ENCODE measurements at regions not wholly inside any gene's neighbourhood (a gene's known extent, or its start where the extent isn't known, plus 50 kb on each side); places are given as distances from the start of the nearest gene placed in this dataset.

DNA sequence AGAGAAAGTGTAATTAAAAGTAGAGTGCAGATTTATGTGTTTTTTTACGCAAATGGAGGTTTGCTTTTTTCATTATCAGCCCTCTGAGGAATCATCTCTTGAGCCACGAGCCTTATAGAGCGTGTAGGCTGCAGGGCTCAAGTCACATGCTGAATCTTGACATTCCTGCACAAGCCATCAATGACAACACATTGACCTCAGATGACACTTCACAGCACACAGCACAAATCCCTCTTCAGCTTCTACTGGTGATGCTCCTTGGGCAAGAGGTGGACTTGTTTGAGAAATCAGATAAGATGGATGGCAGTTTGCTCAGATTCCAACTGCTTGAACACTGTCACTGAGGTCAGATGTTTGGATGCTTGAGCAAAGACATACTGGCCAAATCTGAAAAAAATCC, 250.6 kb downstream of the SNCA start:
- Histone ChIP-seq H3K27ac (no peak overlapping the region), H3K4me3 (no peak overlapping the region), H3K36me3 (no peaks in the 10 kb centered on the region), H3K27me3 (replicated peaks; ENCODE audit: insufficient read depth) (no peaks in the 10 kb centered on the region), H3K9me3 (no peaks in the 10 kb centered on the region), H3K4me1 (replicated peaks) (no peaks in the 10 kb centered on the region)
- intact Hi-C loops (cut with DNase I): no loop called here
- TF ChIP-seq POLR2A (IDR thresholded peaks at IDR 0.05) (no peak), POLR2AphosphoS5 (IDR thresholded peaks at IDR 0.05) (no peak)
- TF ChIP-seq, protein P1, sequence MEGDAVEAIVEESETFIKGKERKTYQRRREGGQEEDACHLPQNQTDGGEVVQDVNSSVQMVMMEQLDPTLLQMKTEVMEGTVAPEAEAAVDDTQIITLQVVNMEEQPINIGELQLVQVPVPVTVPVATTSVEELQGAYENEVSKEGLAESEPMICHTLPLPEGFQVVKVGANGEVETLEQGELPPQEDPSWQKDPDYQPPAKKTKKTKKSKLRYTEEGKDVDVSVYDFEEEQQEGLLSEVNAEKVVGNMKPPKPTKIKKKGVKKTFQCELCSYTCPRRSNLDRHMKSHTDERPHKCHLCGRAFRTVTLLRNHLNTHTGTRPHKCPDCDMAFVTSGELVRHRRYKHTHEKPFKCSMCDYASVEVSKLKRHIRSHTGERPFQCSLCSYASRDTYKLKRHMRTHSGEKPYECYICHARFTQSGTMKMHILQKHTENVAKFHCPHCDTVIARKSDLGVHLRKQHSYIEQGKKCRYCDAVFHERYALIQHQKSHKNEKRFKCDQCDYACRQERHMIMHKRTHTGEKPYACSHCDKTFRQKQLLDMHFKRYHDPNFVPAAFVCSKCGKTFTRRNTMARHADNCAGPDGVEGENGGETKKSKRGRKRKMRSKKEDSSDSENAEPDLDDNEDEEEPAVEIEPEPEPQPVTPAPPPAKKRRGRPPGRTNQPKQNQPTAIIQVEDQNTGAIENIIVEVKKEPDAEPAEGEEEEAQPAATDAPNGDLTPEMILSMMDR (IDR thresholded peaks at IDR 0.05): no peak
- WGBS: 53% methylated on average over 3 of the region's 3 CpGs
- DNase-seq (ENCODE audit: low spot score): no peak

- TF ChIP-seq POLR2A (IDR thresholded peaks at IDR 0.05) (no peak), POLR2AphosphoS5 (IDR thresholded peaks at IDR 0.05) (no peak)
- TF ChIP-seq, protein P1 (IDR thresholded peaks at IDR 0.05): no peak
- Histone ChIP-seq H3K36me3 (no peaks in the 10 kb centered on the region), H3K4me1 (replicated peaks) (no peaks in the 10 kb centered on the region), H3K27me3 (replicated peaks; ENCODE audit: insufficient read depth) (no peaks in the 10 kb centered on the region), H3K9me3 (no peaks in the 10 kb centered on the region), H3K4me3 (no peak overlapping the region), H3K27ac (no peak overlapping the region)
- WGBS: 89% methylated on average over 5 of the region's 5 CpGs
- no peak for DNase-seq (ENCODE audit: low spot score)
- intact Hi-C loops (cut with DNase I): no loop called here
Measured at GRCh38 chr4:89582756-89583505, 254.0 kb downstream of the SNCA start.

DNA sequence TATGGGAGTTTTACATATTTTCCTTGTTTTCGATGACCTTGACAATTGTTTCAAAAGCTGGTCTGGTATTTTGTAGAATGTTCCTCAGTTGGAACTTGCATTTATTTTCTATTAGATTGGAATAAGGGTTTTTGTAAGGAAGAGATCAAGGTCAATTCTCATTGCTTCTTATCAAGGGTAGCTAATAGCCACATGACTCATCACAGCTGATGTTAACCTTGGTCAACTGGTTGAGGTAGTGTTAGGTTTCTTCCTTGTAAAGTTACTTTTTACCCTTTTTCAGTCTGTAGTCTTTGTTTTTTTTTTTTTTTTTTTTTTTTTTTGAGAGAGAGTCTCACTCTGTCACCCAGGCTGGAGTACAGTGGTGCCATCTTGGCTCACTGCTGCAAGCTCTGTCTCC, 257.2 kb downstream of the SNCA start:
- WGBS: 0% methylated on average over 1 of the region's 1 CpG
- intact Hi-C loops (cut with DNase I): no loop called here

DNA sequence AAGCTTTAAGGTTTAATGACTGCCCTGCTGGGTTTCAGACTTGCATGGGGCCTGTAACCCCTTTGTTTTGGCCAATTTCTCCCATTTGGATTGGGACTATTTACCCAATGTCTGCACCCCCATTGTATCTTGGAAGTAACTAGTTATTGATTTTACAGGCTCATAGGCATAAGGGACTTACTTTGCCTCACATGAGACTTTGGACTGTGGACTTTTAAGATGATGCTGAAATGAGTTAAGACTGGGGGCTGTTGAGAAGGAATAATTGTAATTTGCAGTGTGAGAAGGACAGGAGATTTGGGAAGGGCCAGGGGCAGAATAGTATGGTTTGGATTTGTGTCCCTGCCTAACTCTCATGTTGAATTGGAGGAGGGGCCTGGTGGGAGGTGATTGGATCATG, 260.7 kb downstream of the SNCA start:
- Histone ChIP-seq H3K27ac (no peak overlapping the region), H3K36me3 (no peaks in the 10 kb centered on the region), H3K9me3 (no peaks in the 10 kb centered on the region), H3K4me3 (no peak overlapping the region), H3K4me1 (replicated peaks) (no peaks in the 10 kb centered on the region), H3K27me3 (replicated peaks; ENCODE audit: insufficient read depth) (no peaks in the 10 kb centered on the region)
- DNase-seq (ENCODE audit: low spot score): no peak
- intact Hi-C loops (cut with DNase I): no loop called here
- TF ChIP-seq POLR2AphosphoS5 (IDR thresholded peaks at IDR 0.05) (no peak), POLR2A (IDR thresholded peaks at IDR 0.05) (no peak)
- TF ChIP-seq, protein P1 (IDR thresholded peaks at IDR 0.05): no peak

More for the DNA sequence above, 257.2 kb downstream of the SNCA start:
- TF ChIP-seq POLR2A (IDR thresholded peaks at IDR 0.05) (no peak), POLR2AphosphoS5 (IDR thresholded peaks at IDR 0.05) (no peak)
- TF ChIP-seq, protein P1 (IDR thresholded peaks at IDR 0.05): no peak
- H3K4me3 ChIP-seq: no peak overlapping the region
- no peaks in the 10 kb centered on the region for H3K4me1 ChIP-seq (replicated peaks)
- H3K9me3 ChIP-seq: no peaks in the 10 kb centered on the region
- no peak for DNase-seq (ENCODE audit: low spot score)
- H3K27ac ChIP-seq: no peak overlapping the region
- H3K36me3 ChIP-seq: no peaks in the 10 kb centered on the region
- H3K27me3 ChIP-seq (replicated peaks; ENCODE audit: insufficient read depth): no peaks in the 10 kb centered on the region

DNA sequence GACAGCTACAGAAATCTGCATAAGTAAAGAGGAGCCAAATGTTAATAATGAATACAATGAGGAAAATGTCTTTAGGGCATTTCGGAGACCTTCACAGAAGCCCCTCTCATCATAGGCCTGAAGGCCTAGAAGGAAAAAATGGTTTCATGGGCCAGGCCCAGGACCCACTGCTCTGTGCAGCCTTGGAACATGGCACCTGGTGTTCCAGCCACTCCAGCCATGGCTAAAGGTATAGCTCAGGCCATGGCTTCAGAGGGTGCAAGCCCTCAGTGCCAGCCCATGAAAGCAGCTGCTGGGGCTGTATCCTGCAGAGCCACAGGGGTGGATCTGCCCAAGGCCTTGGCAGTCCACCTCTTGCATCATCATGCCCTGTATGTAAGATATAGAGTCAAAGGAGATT, 261.1 kb downstream of the SNCA start:
- DNase-seq (ENCODE audit: low spot score): no peak
- no peaks in the 10 kb centered on the region for H3K36me3 ChIP-seq
- no peak overlapping the region for H3K27ac ChIP-seq
- intact Hi-C loops (cut with DNase I): no loop called here
- H3K27me3 ChIP-seq (replicated peaks; ENCODE audit: insufficient read depth): no peaks in the 10 kb centered on the region
- 100% methylated on average over 1 of the region's 1 CpG for WGBS
- no peak for TF ChIP-seq POLR2A (IDR thresholded peaks at IDR 0.05)
- TF ChIP-seq, protein P1 (IDR thresholded peaks at IDR 0.05): no peak
- TF ChIP-seq POLR2AphosphoS5 (IDR thresholded peaks at IDR 0.05): no peak
- H3K9me3 ChIP-seq: no peaks in the 10 kb centered on the region
- no peak overlapping the region for H3K4me3 ChIP-seq
- no peaks in the 10 kb centered on the region for H3K4me1 ChIP-seq (replicated peaks)

Data from prostate gland (tissue), 2 donors.